NT2/D1 (cell line): ENCODE measurements at regions not wholly inside any gene's neighbourhood (a gene's known extent, or its start where the extent isn't known, plus 50 kb on each side); places are given as distances from the start of the nearest gene placed in this dataset.
"Not testable (repeated sequence)": the region's sequence is repeated elsewhere in the genome, so short reads cannot be mapped to it uniquely, and the experiment has no call there.

Experiments used
- YY1 ChIP-seq: IDR thresholded peaks from 2 replicates; pipeline ENCODE4 v1.6.1; 2011; ENCODE audit not compliant: insufficient read length, insufficient read depth
- ZNF274 ChIP-seq: IDR thresholded peaks from 2 replicates; pipeline ENCODE4 v1.6.1; 2011; ENCODE audit warnings: mild to moderate bottlenecking, low read depth, low read length

DNA sequence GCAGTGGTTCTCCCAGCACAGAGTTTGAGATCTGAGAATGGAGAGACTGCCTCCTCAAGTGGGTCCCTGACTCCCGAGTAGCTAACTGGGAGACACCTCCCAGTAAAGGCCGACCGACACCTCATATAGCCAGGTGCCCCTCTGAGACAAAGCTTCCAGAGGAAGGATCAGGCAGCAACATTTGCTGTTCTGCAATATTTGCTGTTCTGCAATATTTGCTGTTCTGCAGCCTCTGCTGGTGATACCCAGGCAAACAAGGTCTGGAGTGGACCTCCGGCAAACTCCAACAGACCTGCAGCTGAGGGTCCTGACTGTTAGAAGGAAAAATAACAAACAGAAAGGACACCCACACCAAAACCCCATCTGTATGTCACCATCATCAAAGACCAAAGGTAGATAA lies 560.2 kb downstream of the SOX5 start:
- not testable (repeated sequence) for TF ChIP-seq ZNF274, YY1
